Endothelial cell (in vitro differentiated cells): ENCODE measurements at regions not wholly inside any gene's neighbourhood (a gene's known extent, or its start where the extent isn't known, plus 50 kb on each side); places are given as distances from the start of the nearest gene placed in this dataset.

Source experiments
- DNase-seq: peaks from one replicate; pipeline ENCODE4 v3.0.0; 2021; ENCODE audit warnings: low spot score
- H3K27ac Mint-ChIP-seq: one replicate; pipeline ENCODE4 v1.8.0; 2021; ENCODE audit warnings: mixed read lengths, inconsistent platforms; ENCODE audit not compliant: unreplicated experiment
- H3K27me3 Mint-ChIP-seq: one replicate; pipeline ENCODE4 v1.8.0; 2021; ENCODE audit warnings: mild to moderate bottlenecking, moderate library complexity, mixed read lengths, inconsistent platforms; ENCODE audit not compliant: unreplicated experiment
- H3K36me3 Mint-ChIP-seq: one replicate; pipeline ENCODE4 v1.8.0; 2021; ENCODE audit warnings: mild to moderate bottlenecking, low read depth, mixed read lengths, inconsistent platforms; ENCODE audit not compliant: unreplicated experiment
- H3K4me1 Mint-ChIP-seq: one replicate; pipeline ENCODE4 v1.8.0; 2021; ENCODE audit warnings: mild to moderate bottlenecking, mixed read lengths, inconsistent platforms; ENCODE audit not compliant: unreplicated experiment
- H3K4me3 Mint-ChIP-seq: one replicate; pipeline ENCODE4 v1.8.0; 2021; ENCODE audit warnings: mild to moderate bottlenecking, mixed read lengths, inconsistent platforms; ENCODE audit not compliant: unreplicated experiment
- H3K9me3 Mint-ChIP-seq: one replicate; pipeline ENCODE4 v1.8.0; 2021; ENCODE audit warnings: mixed read lengths, inconsistent platforms; ENCODE audit not compliant: unreplicated experiment
- CTCF ChIP-seq: fragments of 200-600 bp; sonication (generic); IDR thresholded peaks from one replicate; pipeline ENCODE4 v1.5.0; 2021; ENCODE audit warnings: antibody characterized with exemption; ENCODE audit not compliant: unreplicated experiment

DNA sequence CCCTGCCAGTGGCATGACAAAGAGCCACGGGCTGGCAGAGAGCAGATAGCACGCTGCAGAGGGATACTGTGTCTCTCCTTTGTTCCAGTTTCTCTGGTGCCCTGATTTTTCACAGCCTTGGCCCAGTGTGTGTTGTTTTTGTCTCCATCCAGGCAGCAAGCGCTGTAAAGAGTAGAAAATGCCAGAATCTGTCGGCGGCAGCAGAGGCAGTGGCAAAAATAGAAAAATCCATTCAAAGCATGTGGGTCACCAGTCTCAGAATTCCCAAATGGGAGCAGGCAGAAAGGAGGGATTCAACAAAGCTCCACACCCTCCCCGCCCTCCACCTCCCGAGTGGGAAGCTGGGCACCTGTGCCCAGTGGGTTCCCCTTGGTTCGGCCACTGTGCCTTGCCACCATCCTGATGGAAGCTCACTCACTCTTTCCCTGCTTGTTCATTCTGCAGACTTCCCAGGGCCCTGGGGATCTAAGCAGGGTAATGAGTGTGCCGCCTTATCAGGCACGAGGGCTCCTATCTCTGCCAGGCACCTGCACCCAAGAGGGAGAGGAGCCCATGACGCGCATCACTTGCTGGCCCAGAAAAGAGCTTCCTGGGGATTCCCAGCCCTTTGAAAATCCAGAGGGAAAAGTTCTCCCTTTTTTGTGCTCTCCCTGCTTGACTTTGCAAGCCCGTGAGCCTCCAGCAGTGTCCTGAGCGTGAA is 416.9 kb downstream of the IRS2 start:
- Mint-ChIP-seq H3K9me3 (no peaks in the 10 kb centered on the region), H3K27me3 (peaks cover 7% of the 10 kb centered on the region), H3K4me1 (peaks cover 3% of the 10 kb centered on the region), H3K4me3 (no peak overlapping the region), H3K36me3 (no peaks in the 10 kb centered on the region), H3K27ac (no peak overlapping the region)
- no peak for DNase-seq
- no peak for TF ChIP-seq CTCF

DNA sequence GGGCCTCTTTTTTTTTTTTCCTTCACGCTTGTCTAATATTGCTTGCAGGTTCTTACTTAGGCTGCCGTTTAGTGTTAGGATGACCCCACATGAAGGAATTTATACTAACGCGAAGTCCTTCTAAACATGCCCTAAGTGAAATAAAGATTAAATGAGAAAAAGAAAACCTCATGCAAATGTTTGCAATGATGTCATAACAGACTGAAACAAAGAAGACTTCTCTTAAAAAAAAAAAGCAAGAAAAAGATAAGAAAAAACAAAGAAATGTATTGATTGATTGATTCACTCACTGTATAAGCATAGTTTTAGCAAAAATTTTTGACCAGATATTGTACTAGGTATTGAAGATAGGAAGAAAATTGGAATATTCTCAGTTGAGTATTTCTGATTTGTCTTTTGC is 418.2 kb downstream of the IRS2 start:
- Mint-ChIP-seq H3K4me1 (peaks cover 3% of the 10 kb centered on the region), H3K36me3 (no peaks in the 10 kb centered on the region), H3K4me3 (no peak overlapping the region), H3K9me3 (no peaks in the 10 kb centered on the region), H3K27me3 (peaks cover 7% of the 10 kb centered on the region), H3K27ac (no peak overlapping the region)
- DNase-seq: no peak
- TF ChIP-seq CTCF: no peak

GRCh38 chr13:109366525-109366924 is 419.9 kb downstream of the IRS2 start:
- Mint-ChIP-seq H3K36me3 (no peaks in the 10 kb centered on the region), H3K4me1 (peaks cover 3% of the 10 kb centered on the region), H3K9me3 (no peaks in the 10 kb centered on the region), H3K4me3 (no peak overlapping the region), H3K27ac (no peak overlapping the region), H3K27me3 (peaks cover 7% of the 10 kb centered on the region)
- TF ChIP-seq CTCF: no peak
- no peak for DNase-seq

DNA sequence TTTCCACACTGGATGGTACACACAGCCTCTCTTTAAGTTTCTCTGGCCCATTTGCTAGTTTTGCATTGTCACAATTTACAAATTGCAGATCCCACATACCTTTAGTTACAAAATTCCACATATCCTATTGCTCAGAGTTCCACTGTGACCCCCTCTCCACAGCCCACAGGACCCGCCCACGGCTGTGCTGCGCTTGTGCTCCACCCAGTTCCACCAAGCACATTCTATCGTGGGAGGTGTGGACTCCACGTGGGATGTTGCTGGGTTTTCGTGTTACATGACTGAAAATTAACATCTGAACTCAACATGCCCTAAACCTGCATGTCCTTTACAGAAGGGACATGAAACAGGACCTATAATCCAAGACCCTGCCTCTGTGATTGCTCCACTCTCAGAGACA is 423.0 kb downstream of the IRS2 start:
- Mint-ChIP-seq H3K4me3 (no peak overlapping the region), H3K9me3 (no peaks in the 10 kb centered on the region), H3K4me1 (no peaks in the 10 kb centered on the region), H3K27me3 (peaks cover 4% of the 10 kb centered on the region), H3K36me3 (no peaks in the 10 kb centered on the region), H3K27ac (no peak overlapping the region)
- DNase-seq: no peak
- no peak for TF ChIP-seq CTCF

- DNase-seq: no peak
- Mint-ChIP-seq H3K36me3 (no peaks in the 10 kb centered on the region), H3K9me3 (no peaks in the 10 kb centered on the region), H3K27me3 (peaks cover 5% of the 10 kb centered on the region), H3K4me1 (no peaks in the 10 kb centered on the region), H3K27ac (no peak overlapping the region), H3K4me3 (no peak overlapping the region)
- no peak for TF ChIP-seq CTCF
Measured at GRCh38 chr13:109362616-109363015, 423.8 kb downstream of the IRS2 start.
